Fibroblast of villous mesenchyme (primary cell): ENCODE measurements at regions not wholly inside any gene's neighbourhood (a gene's known extent, or its start where the extent isn't known, plus 50 kb on each side); places are given as distances from the start of the nearest gene placed in this dataset.

Source experiments
- DNase-seq: peaks from one replicate; pipeline ENCODE4 v3.0.0-alpha.2; 2010; ENCODE audit warnings: low read depth
- H3K4me3 ChIP-seq: 2 replicates; pipeline ENCODE4 v1.5.1; 2011; ENCODE audit warnings: low read depth, mild to moderate bottlenecking, low read length
- CTCF ChIP-seq: IDR thresholded peaks from 2 replicates; pipeline ENCODE4 v1.5.1; 2012; ENCODE audit warnings: low read depth, mild to moderate bottlenecking, low read length; ENCODE audit not compliant: insufficient read depth

GRCh38 chr6:79378957-79379356, 144.5 kb upstream of the HMGN3 start:
- DNase-seq: no peak
- H3K4me3 ChIP-seq: no peak overlapping the region
- TF ChIP-seq CTCF: no peak

GRCh38 chr6:79377888-79378348, 143.4 kb upstream of the HMGN3 start:
- no peak for TF ChIP-seq CTCF
- H3K4me3 ChIP-seq: no peak overlapping the region
- DNase-seq: peak; percentile 33

- peak; percentile 7 for DNase-seq
- TF ChIP-seq CTCF: no peak
- H3K4me3 ChIP-seq: no peak overlapping the region
Observed at GRCh38 chr6:79377047-79377446, 142.6 kb upstream of the HMGN3 start.

GRCh38 chr6:79375635-79376337, 141.3 kb upstream of the HMGN3 start:
- no peak for DNase-seq
- no peak overlapping the region for H3K4me3 ChIP-seq
- no peak for TF ChIP-seq CTCF

- DNase-seq: no peak
- no peak for TF ChIP-seq CTCF
- H3K4me3 ChIP-seq: no peak overlapping the region
Observed at GRCh38 chr6:79374308-79374707, 139.8 kb upstream of the HMGN3 start.

GRCh38 chr6:79373880-79374279, 139.4 kb upstream of the HMGN3 start:
- TF ChIP-seq CTCF: no peak
- H3K4me3 ChIP-seq: no peak overlapping the region
- DNase-seq: no peak

GRCh38 chr6:79373246-79373645, 138.8 kb upstream of the HMGN3 start:
- no peak for DNase-seq
- no peak for TF ChIP-seq CTCF
- no peak overlapping the region for H3K4me3 ChIP-seq
